Ishikawa (cell line): ENCODE measurements at regions not wholly inside any gene's neighbourhood (a gene's known extent, or its start where the extent isn't known, plus 50 kb on each side); places are given as distances from the start of the nearest gene placed in this dataset.

Source experiments
- CEBPB ChIP-seq: IDR thresholded peaks from 2 replicates; pipeline ENCODE4 v1.6.1; 2012
- CREB1 ChIP-seq: IDR thresholded peaks from 2 replicates; pipeline ENCODE4 v1.6.1; 2012; ENCODE audit warnings: low read depth
- EGR1 ChIP-seq: IDR thresholded peaks from 2 replicates; pipeline ENCODE4 v1.6.1; 2012
- EP300 ChIP-seq: IDR thresholded peaks from 2 replicates; pipeline ENCODE4 v1.6.1; 2012; ENCODE audit warnings: borderline replicate concordance
- MAX ChIP-seq: IDR thresholded peaks from 2 replicates; pipeline ENCODE4 v1.6.1; 2012
- NFIC ChIP-seq: IDR thresholded peaks from 2 replicates; pipeline ENCODE4 v1.6.1; 2012
- RAD21 ChIP-seq: IDR thresholded peaks from 2 replicates; pipeline ENCODE4 v1.6.1; 2012; ENCODE audit warnings: low read depth
- TAF1 ChIP-seq: IDR thresholded peaks from 2 replicates; pipeline ENCODE4 v1.6.1; 2012; ENCODE audit warnings: low read depth, mild to moderate bottlenecking
- TCF12 ChIP-seq: IDR thresholded peaks from 2 replicates; pipeline ENCODE4 v1.6.1; 2012; ENCODE audit warnings: low read depth
- TEAD4 ChIP-seq: IDR thresholded peaks from 2 replicates; pipeline ENCODE4 v1.6.1; 2012
- YY1 ChIP-seq: IDR thresholded peaks from 2 replicates; pipeline ENCODE4 v1.6.1; 2012; ENCODE audit warnings: low read depth
- ZBTB7A ChIP-seq: IDR thresholded peaks from 2 replicates; pipeline ENCODE4 v1.6.1; 2012; ENCODE audit warnings: low read depth
- TF ChIP-seq, protein P1 (sequence below): IDR thresholded peaks from 2 replicates; pipeline ENCODE4 v1.6.1; 2012
- TF ChIP-seq, protein P2 (sequence below): IDR thresholded peaks from 2 replicates; pipeline ENCODE4 v1.6.1; 2012; ENCODE audit warnings: low read depth, mild to moderate bottlenecking

GRCh38 chr7:46494028-46494427 lies 573.0 kb upstream of the IGFBP3 start:
- no peak for TF ChIP-seq RAD21
- no peak for TF ChIP-seq TEAD4
- no peak for TF ChIP-seq TAF1
- TF ChIP-seq YY1 = no peak
- no peak for TF ChIP-seq EGR1
- no peak for TF ChIP-seq CEBPB
- TF ChIP-seq TCF12 = no peak
- TF ChIP-seq MAX = no peak
- TF ChIP-seq, protein P1, sequence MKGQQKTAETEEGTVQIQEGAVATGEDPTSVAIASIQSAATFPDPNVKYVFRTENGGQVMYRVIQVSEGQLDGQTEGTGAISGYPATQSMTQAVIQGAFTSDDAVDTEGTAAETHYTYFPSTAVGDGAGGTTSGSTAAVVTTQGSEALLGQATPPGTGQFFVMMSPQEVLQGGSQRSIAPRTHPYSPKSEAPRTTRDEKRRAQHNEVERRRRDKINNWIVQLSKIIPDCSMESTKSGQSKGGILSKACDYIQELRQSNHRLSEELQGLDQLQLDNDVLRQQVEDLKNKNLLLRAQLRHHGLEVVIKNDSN = no peak
- no peak for TF ChIP-seq NFIC
- TF ChIP-seq EP300 = no peak
- TF ChIP-seq CREB1 = no peak
- TF ChIP-seq, protein P2, sequence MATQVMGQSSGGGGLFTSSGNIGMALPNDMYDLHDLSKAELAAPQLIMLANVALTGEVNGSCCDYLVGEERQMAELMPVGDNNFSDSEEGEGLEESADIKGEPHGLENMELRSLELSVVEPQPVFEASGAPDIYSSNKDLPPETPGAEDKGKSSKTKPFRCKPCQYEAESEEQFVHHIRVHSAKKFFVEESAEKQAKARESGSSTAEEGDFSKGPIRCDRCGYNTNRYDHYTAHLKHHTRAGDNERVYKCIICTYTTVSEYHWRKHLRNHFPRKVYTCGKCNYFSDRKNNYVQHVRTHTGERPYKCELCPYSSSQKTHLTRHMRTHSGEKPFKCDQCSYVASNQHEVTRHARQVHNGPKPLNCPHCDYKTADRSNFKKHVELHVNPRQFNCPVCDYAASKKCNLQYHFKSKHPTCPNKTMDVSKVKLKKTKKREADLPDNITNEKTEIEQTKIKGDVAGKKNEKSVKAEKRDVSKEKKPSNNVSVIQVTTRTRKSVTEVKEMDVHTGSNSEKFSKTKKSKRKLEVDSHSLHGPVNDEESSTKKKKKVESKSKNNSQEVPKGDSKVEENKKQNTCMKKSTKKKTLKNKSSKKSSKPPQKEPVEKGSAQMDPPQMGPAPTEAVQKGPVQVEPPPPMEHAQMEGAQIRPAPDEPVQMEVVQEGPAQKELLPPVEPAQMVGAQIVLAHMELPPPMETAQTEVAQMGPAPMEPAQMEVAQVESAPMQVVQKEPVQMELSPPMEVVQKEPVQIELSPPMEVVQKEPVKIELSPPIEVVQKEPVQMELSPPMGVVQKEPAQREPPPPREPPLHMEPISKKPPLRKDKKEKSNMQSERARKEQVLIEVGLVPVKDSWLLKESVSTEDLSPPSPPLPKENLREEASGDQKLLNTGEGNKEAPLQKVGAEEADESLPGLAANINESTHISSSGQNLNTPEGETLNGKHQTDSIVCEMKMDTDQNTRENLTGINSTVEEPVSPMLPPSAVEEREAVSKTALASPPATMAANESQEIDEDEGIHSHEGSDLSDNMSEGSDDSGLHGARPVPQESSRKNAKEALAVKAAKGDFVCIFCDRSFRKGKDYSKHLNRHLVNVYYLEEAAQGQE = no peak
- no peak for TF ChIP-seq ZBTB7A
